DOHH2 (cell line): ENCODE measurements at regions not wholly inside any gene's neighbourhood (a gene's known extent, or its start where the extent isn't known, plus 50 kb on each side); places are given as distances from the start of the nearest gene placed in this dataset.

Experiments used
- H3F3A ChIP-seq: fragments of 200-600 bp; sonication (generic), shearing (Covaris generic); 2 replicates; pipeline ENCODE4 v1.6.0; 2016; ENCODE audit warnings: antibody characterized with exemption, mild to moderate bottlenecking; ENCODE audit not compliant: control insufficient read depth, insufficient read depth
- H3K27ac ChIP-seq: fragments of 200-600 bp; sonication (generic); 2 replicates; pipeline ENCODE4 v1.5.1; 2014; ENCODE audit warnings: low read depth, mild to moderate bottlenecking, low read length, moderate library complexity
- H3K27me3 ChIP-seq: fragments of 200-600 bp; sonication (generic); 2 replicates; pipeline ENCODE4 v1.6.1; 2014; ENCODE audit warnings: mild to moderate bottlenecking, low read length, mixed read lengths; ENCODE audit not compliant: control insufficient read depth
- H3K36me3 ChIP-seq: fragments of 200-600 bp; sonication (generic); 2 replicates; pipeline ENCODE4 v1.6.1; 2014; ENCODE audit warnings: mild to moderate bottlenecking, low read length, moderate library complexity, mixed read lengths; ENCODE audit not compliant: control insufficient read depth
- H3K4me1 ChIP-seq: fragments of 200-600 bp; sonication (generic); 2 replicates; pipeline ENCODE4 v1.6.1; 2014; ENCODE audit warnings: mild to moderate bottlenecking, low read length, mixed read lengths; ENCODE audit not compliant: control insufficient read depth
- H3K4me2 ChIP-seq: fragments of 200-600 bp; sonication (generic); 2 replicates; pipeline ENCODE4 v1.6.0; 2014; ENCODE audit warnings: mild to moderate bottlenecking, low read length, moderate library complexity
- H3K4me3 ChIP-seq: fragments of 200-600 bp; sonication (generic); 2 replicates; pipeline ENCODE4 v1.5.1; 2014; ENCODE audit warnings: mild to moderate bottlenecking, low read length, mixed read lengths
- H3K79me2 ChIP-seq: fragments of 200-600 bp; sonication (generic); 2 replicates; pipeline ENCODE4 v1.6.1; 2014; ENCODE audit warnings: mild to moderate bottlenecking, low read length, mixed read lengths; ENCODE audit not compliant: control insufficient read depth
- H3K9me2 ChIP-seq: fragments of 200-600 bp; sonication (generic); replicated peaks from 2 replicates; pipeline ENCODE4 v1.6.1; 2014; ENCODE audit warnings: mild to moderate bottlenecking, low read length, mixed read lengths; ENCODE audit not compliant: control insufficient read depth
- H3K9me3 ChIP-seq: fragments of 200-600 bp; sonication (generic); 2 replicates; pipeline ENCODE4 v1.6.1; 2014; ENCODE audit warnings: antibody characterized with exemption, low read length, mixed read lengths; ENCODE audit not compliant: control insufficient read depth, insufficient read depth
- H4K20me1 ChIP-seq: fragments of 200-600 bp; sonication (generic); 2 replicates; pipeline ENCODE4 v1.6.0; 2014; ENCODE audit warnings: low read depth, mild to moderate bottlenecking, antibody characterized with exemption, low read length, moderate library complexity; ENCODE audit not compliant: control insufficient read depth, insufficient read depth
- EZH2phosphoT487 ChIP-seq: fragments of 200-600 bp; sonication (generic); IDR thresholded peaks from 2 replicates; pipeline ENCODE4 v1.6.1; 2017; ENCODE audit warnings: borderline replicate concordance, mild to moderate bottlenecking, antibody characterized with exemption, low read length, moderate library complexity, mixed read lengths
- TF ChIP-seq, protein P1 (sequence below): fragments of 200-600 bp; sonication (generic); IDR thresholded peaks from one replicate; pipeline ENCODE4 v1.5.1; 2014; ENCODE audit warnings: antibody characterized with exemption, mild to moderate bottlenecking, low read depth, low read length; ENCODE audit not compliant: poor library complexity, severe bottlenecking

DNA sequence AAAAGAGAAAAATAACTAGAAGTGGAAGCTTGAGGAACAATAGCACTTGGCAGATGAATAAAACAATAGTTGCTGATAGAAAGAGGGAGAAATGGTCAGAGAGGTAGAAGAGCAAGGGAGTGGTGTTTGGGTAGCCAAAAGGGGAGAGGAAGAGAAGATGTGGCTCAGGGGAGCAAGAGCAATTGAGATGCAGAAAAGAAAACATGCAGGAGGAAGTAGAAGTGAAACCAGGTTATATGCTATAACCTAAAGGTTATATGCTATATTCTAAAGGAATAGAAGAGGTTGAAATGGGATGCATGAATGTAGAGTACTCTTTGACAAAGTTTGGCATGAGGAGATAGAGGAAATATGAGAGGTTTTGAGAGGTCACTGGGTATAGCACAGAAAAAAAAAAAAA is 759.5 kb downstream of the SATB2 start:
- Histone ChIP-seq H3K4me1 (peaks cover 43% of the 10 kb centered on the region), H3K36me3 (no peaks in the 10 kb centered on the region), H3F3A (no peaks in the 10 kb centered on the region), H3K79me2 (no peaks in the 10 kb centered on the region), H3K4me3 (no peak overlapping the region), H3K27me3 (no peaks in the 10 kb centered on the region), H4K20me1 (no peaks in the 10 kb centered on the region), H3K27ac (no peak overlapping the region), H3K9me2 (no peaks in the 10 kb centered on the region), H3K9me3 (no peaks in the 10 kb centered on the region), H3K4me2 (peak overlapping the region; percentile 21; the same call in 1 of the 2 replicates)
- TF ChIP-seq, protein P1, sequence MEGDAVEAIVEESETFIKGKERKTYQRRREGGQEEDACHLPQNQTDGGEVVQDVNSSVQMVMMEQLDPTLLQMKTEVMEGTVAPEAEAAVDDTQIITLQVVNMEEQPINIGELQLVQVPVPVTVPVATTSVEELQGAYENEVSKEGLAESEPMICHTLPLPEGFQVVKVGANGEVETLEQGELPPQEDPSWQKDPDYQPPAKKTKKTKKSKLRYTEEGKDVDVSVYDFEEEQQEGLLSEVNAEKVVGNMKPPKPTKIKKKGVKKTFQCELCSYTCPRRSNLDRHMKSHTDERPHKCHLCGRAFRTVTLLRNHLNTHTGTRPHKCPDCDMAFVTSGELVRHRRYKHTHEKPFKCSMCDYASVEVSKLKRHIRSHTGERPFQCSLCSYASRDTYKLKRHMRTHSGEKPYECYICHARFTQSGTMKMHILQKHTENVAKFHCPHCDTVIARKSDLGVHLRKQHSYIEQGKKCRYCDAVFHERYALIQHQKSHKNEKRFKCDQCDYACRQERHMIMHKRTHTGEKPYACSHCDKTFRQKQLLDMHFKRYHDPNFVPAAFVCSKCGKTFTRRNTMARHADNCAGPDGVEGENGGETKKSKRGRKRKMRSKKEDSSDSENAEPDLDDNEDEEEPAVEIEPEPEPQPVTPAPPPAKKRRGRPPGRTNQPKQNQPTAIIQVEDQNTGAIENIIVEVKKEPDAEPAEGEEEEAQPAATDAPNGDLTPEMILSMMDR: no peak

DNA sequence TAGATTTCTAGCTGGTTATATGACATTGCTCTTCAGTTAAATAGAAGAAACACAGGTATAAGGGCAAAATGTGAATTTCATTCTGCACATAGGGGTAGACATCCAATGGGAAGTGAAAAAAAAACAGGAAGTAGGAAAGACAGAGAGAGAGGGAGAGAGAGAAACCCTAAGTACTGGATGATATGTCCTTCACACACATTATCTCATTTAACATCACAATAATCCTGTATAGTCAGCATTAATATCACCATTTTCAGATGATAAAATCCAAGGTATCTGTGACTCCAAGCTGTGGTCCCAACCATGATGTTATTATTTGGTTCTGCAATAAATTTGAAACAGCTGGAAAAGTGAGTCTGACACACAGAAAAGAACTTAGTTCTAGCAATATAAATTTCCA is 759.9 kb downstream of the SATB2 start:
- no peaks in the 10 kb centered on the region for H3K36me3 ChIP-seq
- no peaks in the 10 kb centered on the region for H3K9me3 ChIP-seq
- peaks cover 43% of the 10 kb centered on the region for H3K4me1 ChIP-seq
- H3K79me2 ChIP-seq: no peaks in the 10 kb centered on the region
- H3K4me2 ChIP-seq: peak overlapping the region; percentile 21; the same call in 1 of the 2 replicates
- no peaks in the 10 kb centered on the region for H3K27me3 ChIP-seq
- TF ChIP-seq, protein P1: no peak
- TF ChIP-seq EZH2phosphoT487: no peak
- no peak overlapping the region for H3K27ac ChIP-seq
- no peaks in the 10 kb centered on the region for H4K20me1 ChIP-seq
- H3K9me2 ChIP-seq: no peaks in the 10 kb centered on the region
- H3K4me3 ChIP-seq: no peak overlapping the region
- no peaks in the 10 kb centered on the region for H3F3A ChIP-seq

DNA sequence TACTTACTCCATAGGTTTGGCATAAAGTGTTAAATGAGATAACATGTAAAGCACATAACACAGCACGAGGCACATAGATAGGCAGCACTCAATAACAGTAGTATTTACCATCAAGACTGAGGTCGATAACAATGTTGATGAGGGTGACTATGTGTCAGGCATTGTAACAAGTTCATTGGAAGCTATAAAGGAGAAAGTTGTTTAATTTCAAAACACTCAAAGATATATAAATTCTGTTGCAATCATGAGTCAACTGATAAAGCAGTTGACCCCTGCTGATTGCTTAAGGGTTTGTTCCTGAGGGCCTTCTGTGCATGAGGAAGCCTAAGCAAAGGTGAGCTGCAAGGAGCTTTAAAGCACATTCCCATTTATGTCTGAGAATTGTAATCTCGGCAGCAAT is 760.5 kb downstream of the SATB2 start:
- no peak overlapping the region for H3K4me3 ChIP-seq
- H3K27me3 ChIP-seq: no peaks in the 10 kb centered on the region

More for the DNA sequence above, 760.5 kb downstream of the SATB2 start:
- Histone ChIP-seq H3F3A (no peaks in the 10 kb centered on the region), H3K9me3 (no peaks in the 10 kb centered on the region), H3K27ac (no peak overlapping the region), H3K79me2 (no peaks in the 10 kb centered on the region), H3K36me3 (no peaks in the 10 kb centered on the region), H3K4me2 (no peak overlapping the region), H4K20me1 (no peaks in the 10 kb centered on the region), H3K9me2 (no peaks in the 10 kb centered on the region), H3K4me1 (peaks cover 41% of the 10 kb centered on the region)
- TF ChIP-seq, protein P1: no peak
- TF ChIP-seq EZH2phosphoT487: no peak
